Endothelial cell of umbilical vein (primary cell): ENCODE measurements at regions not wholly inside any gene's neighbourhood (a gene's known extent, or its start where the extent isn't known, plus 50 kb on each side); places are given as distances from the start of the nearest gene placed in this dataset.

Experiments used
- BruUV-seq: library from RNA; stranded (reverse); fragments of 400-500 nt; replicated peaks from 2 replicates; lab custom pipeline; 2021; lab: Mats Ljungman, UMichigan
- CTCF ChIA-PET: fragments of 300-600, 350-600 bp; sonication (Branson Sonifier 250); formaldehyde crosslinking; loops from one replicate; lab custom pipeline; 2021; ENCODE audit warnings: antibody characterized with exemption, inconsistent platforms; lab: Charles Lee
- POLR2A ChIA-PET: fragments of 300-600, 350-600 bp; sonication (Branson Sonifier 250); formaldehyde crosslinking; loops from one replicate; lab custom pipeline; 2021; ENCODE audit warnings: antibody characterized with exemption, inconsistent platforms; lab: Charles Lee
- DNase-seq: peaks from one replicate; pipeline ENCODE4 v3.0.0-alpha.2; 2011; ENCODE audit warnings: low read depth, low spot score
- FAIRE-seq: peaks from 2 replicates; lab custom pipeline; 2011; peaks lifted over from hg19 to GRCh38; lab: Jason Lieb, UNC
- H2AFZ ChIP-seq: 2 replicates; pipeline ENCODE4 v1.6.0; 2012; ENCODE audit warnings: low read depth, low read length, control low read depth, inconsistent platforms
- H3K27ac ChIP-seq: 2 replicates; pipeline ENCODE4 v1.5.1; 2011; ENCODE audit warnings: low read depth, mild to moderate bottlenecking, control low read depth, low read length, moderate library complexity; ENCODE audit not compliant: insufficient read depth
- H3K27me3 ChIP-seq, 2 experiments: 2 replicates each; pipeline versions ENCODE4 v1.6.0 to v1.6.1; 2011; ENCODE audit warnings: low read length in 2 of 2, mixed read lengths in 1 of 2; ENCODE audit not compliant: control insufficient read depth in 2 of 2, insufficient read depth in 2 of 2
- H3K36me3 ChIP-seq, 2 experiments: 2 replicates in 1 of 2; 3 replicates in 1 of 2; pipeline ENCODE4 v1.5.1; 2011; ENCODE audit warnings: low read length in 2 of 2, mild to moderate bottlenecking in 1 of 2, moderate library complexity in 1 of 2; ENCODE audit not compliant: control insufficient read depth in 2 of 2, insufficient read depth in 2 of 2; ENCODE audit errors: extremely low read depth in 1 of 2
- H3K4me1 ChIP-seq: 3 replicates; pipeline ENCODE4 v1.5.1; 2011; ENCODE audit warnings: mild to moderate bottlenecking, low read length; ENCODE audit not compliant: control insufficient read depth, insufficient read depth; ENCODE audit errors: extremely low read depth
- H3K4me2 ChIP-seq: 2 replicates; pipeline ENCODE4 v1.6.1; 2011; ENCODE audit warnings: low read length, control low read depth, mixed read lengths; ENCODE audit not compliant: insufficient read depth
- H3K4me3 ChIP-seq, 3 experiments: fragments of 200-600 bp in 1 of 3; sonication (generic), shearing (Covaris generic) in 1 of 3; replicated peaks in 1 of 3; 2 replicates each; pipeline ENCODE4 v1.5.1; 2011 to 2016; ENCODE audit warnings: control low read depth in 3 of 3, low read length in 3 of 3, mild to moderate bottlenecking in 2 of 3, inconsistent platforms in 1 of 3, low read depth in 1 of 3, moderate library complexity in 1 of 3; ENCODE audit not compliant: insufficient read depth in 1 of 3
- H3K79me2 ChIP-seq: 2 replicates; pipeline ENCODE4 v1.6.0; 2012; ENCODE audit warnings: low read length, inconsistent platforms; ENCODE audit not compliant: control insufficient read depth, insufficient read depth
- H3K9ac ChIP-seq: replicated peaks from 2 replicates; pipeline ENCODE3; 2011; ENCODE audit warnings: low read length, control low read depth; ENCODE audit not compliant: insufficient read depth; ENCODE audit errors: extremely low read depth
- H3K9me1 ChIP-seq: replicated peaks from 3 replicates; pipeline ENCODE4 v1.6.0; 2011; ENCODE audit warnings: mild to moderate bottlenecking, low read length; ENCODE audit not compliant: control insufficient read depth, insufficient read depth; ENCODE audit errors: extremely low read depth
- H3K9me3 ChIP-seq: replicated peaks from 2 replicates; pipeline ENCODE4 v1.5.1; 2012; ENCODE audit warnings: low read length, inconsistent platforms; ENCODE audit not compliant: control insufficient read depth, insufficient read depth
- H4K20me1 ChIP-seq: replicated peaks from 2 replicates; pipeline ENCODE3; 2011; ENCODE audit warnings: mild to moderate bottlenecking, low read length; ENCODE audit not compliant: control insufficient read depth, insufficient read depth; ENCODE audit errors: extremely low read depth
- CTCF ChIP-seq, 2 donors: IDR thresholded peaks; 1 replicate in 1 of 2; 2 replicates in 1 of 2; pipeline ENCODE4 v1.5.1; 2011; ENCODE audit warnings: low read length in 2 of 2, mild to moderate bottlenecking in 2 of 2, moderate library complexity in 2 of 2, control low read depth in 1 of 2, inconsistent platforms in 1 of 2, low read depth in 1 of 2; ENCODE audit not compliant: insufficient read depth in 1 of 2; ENCODE audit errors: extremely low read depth in 1 of 2
- EZH2 ChIP-seq: IDR thresholded peaks from 2 replicates; pipeline ENCODE4 v1.6.1; 2012; ENCODE audit warnings: borderline replicate concordance, low read depth, mild to moderate bottlenecking, moderate library complexity, low read length, inconsistent platforms; ENCODE audit not compliant: severe bottlenecking
- FOS ChIP-seq: IDR thresholded peaks from 2 replicates; pipeline ENCODE4 v1.6.1; 2011; ENCODE audit warnings: mild to moderate bottlenecking, low read length, moderate library complexity, borderline replicate concordance; ENCODE audit not compliant: insufficient read depth
- GATA2 ChIP-seq: IDR thresholded peaks from 2 replicates; pipeline ENCODE4 v1.7.0; 2011; ENCODE audit warnings: low read depth, mild to moderate bottlenecking, moderate library complexity, mixed read lengths, low read length; ENCODE audit not compliant: insufficient read length, insufficient read depth
- JUN ChIP-seq: IDR thresholded peaks from 2 replicates; pipeline ENCODE4 v1.6.1; 2011; ENCODE audit warnings: borderline replicate concordance, low read depth; ENCODE audit not compliant: insufficient read length, insufficient read depth
- MYC ChIP-seq: IDR thresholded peaks from one replicate; pipeline ENCODE4 v1.6.1; 2011; ENCODE audit warnings: mild to moderate bottlenecking, low read depth, low read length
- POLR2A ChIP-seq: IDR thresholded peaks from 2 replicates; pipeline ENCODE4 v1.6.1; 2012; ENCODE audit warnings: low read depth, mild to moderate bottlenecking, control low read depth, low read length
- POLR2AphosphoS5 ChIP-seq: IDR thresholded peaks from 2 replicates; pipeline ENCODE4 v1.6.1; 2012; ENCODE audit warnings: low read depth, mild to moderate bottlenecking, control low read depth, low read length, moderate library complexity; ENCODE audit not compliant: insufficient read depth
- dilution Hi-C: fragments of 300-500 bp; cut with MboI; formaldehyde crosslinking; loops from one replicate; pipeline ENCODE4 v1.15.0; 2019; ENCODE audit warnings: low sequenced_read_pairs; ENCODE audit not compliant: extremely low pct_ligation_motif_present
- intact Hi-C: fragments of 100-400 bp; cut with micrococcal nuclease; formaldehyde crosslinking; loops from one replicate; pipeline ENCODE4 v1.10.0; 2022
- TF ChIP-seq, protein P1 (sequence below): IDR thresholded peaks from 2 replicates; pipeline ENCODE4 v1.6.1; 2011; ENCODE audit not compliant: insufficient read depth, insufficient read length

DNA sequence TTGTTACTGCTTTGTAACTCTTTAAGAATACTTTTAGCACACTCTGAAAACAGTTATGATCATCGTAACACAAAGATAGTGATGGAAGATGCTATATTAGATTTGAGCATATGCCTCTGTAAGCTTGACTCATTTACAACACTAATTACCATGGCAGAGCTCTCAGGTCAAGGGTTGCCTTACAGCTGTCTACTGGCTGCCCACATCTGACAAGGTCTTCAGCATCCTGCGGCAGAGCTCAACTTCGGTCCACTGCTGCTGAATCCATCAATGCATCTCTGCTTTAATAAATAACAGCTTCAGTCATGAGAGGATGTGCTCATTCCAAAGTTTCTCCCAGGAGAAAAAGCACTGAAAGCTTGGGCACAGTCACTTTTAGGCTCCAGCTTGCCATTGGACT is 449.4 kb downstream of the RASEF start:
- no peak for FAIRE-seq
- intact Hi-C loops = no loop called here

More for the DNA sequence above, 449.4 kb downstream of the RASEF start:
- no peak overlapping the region for H3K4me3 ChIP-seq
- no peak overlapping the region for H3K9ac ChIP-seq
- no peaks in the 10 kb centered on the region for H3K27me3 ChIP-seq
- dilution Hi-C loops = no loop called here
- no peaks in the 10 kb centered on the region for H4K20me1 ChIP-seq
- no peak for DNase-seq
- no peak for TF ChIP-seq JUN
- TF ChIP-seq EZH2 = no peak
- no peak for TF ChIP-seq POLR2AphosphoS5
- TF ChIP-seq, protein P1, sequence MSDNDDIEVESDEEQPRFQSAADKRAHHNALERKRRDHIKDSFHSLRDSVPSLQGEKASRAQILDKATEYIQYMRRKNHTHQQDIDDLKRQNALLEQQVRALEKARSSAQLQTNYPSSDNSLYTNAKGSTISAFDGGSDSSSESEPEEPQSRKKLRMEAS = no peak
- no peak for TF ChIP-seq POLR2A
- TF ChIP-seq GATA2 = no peak
- TF ChIP-seq CTCF (IDR thresholded peaks at IDR 0.05; ENCODE audit: extremely low read depth in 1 of 2, insufficient read depth in 1 of 2, low read depth in 1 of 2, low read length in 2 of 2) = no peak
- no peak for TF ChIP-seq MYC
- TF ChIP-seq FOS = no peak
- ChIA-PET CTCF (interaction anchor here (0.7 kb wide), 1 partner anchor 960 kb away, joined by 3 read pairs; no protein-coding TSS in a partner anchor), POLR2A (no interaction called here)
- H3K36me3 ChIP-seq = no peaks in the 10 kb centered on the region
- H3K9me3 ChIP-seq = no peaks in the 10 kb centered on the region
- no peaks in the 10 kb centered on the region for H3K79me2 ChIP-seq
- no peak overlapping the region for H2AFZ ChIP-seq
- H3K27ac ChIP-seq = no peak overlapping the region
- no peaks in the 10 kb centered on the region for H3K4me1 ChIP-seq
- no TSS peak for BruUV-seq
- no peaks in the 10 kb centered on the region for H3K9me1 ChIP-seq
- H3K4me2 ChIP-seq = no peak overlapping the region
